ENCODE measurements at regions not wholly inside any gene's neighbourhood (a gene's known extent, or its start where the extent isn't known, plus 50 kb on each side); places are given as distances from the start of the nearest gene placed in this dataset.
"Not testable (repeated sequence)": the region's sequence is repeated elsewhere in the genome, so short reads cannot be mapped to it uniquely, and the experiment has no call there.

GRCh38 chr21:14687268-14687625, 141.1 kb upstream of the SAMSN1 start:
- H3K4me3 Mint-ChIP-seq, result no peak overlapping the region
- H3K27me3 Mint-ChIP-seq, result no peaks in the 10 kb centered on the region
- no peak overlapping the region for H3K27ac Mint-ChIP-seq
- DNase-seq, result no peak
- peaks cover 51% of the 10 kb centered on the region for H3K4me1 Mint-ChIP-seq
- H3K36me3 Mint-ChIP-seq, result peaks cover 17% of the 10 kb centered on the region
- peaks cover 16% of the 10 kb centered on the region for H3K9me3 Mint-ChIP-seq

GRCh38 chr21:14686466-14687267, 140.6 kb upstream of the SAMSN1 start:
- Mint-ChIP-seq H3K27ac (no peak overlapping the region), H3K27me3 (no peaks in the 10 kb centered on the region), H3K9me3 (peaks cover 16% of the 10 kb centered on the region), H3K4me1 (peaks cover 46% of the 10 kb centered on the region), H3K36me3 (peaks cover 17% of the 10 kb centered on the region), H3K4me3 (no peak overlapping the region)
- DNase-seq, result no peak

- H3K27ac Mint-ChIP-seq, result no peak overlapping the region
- peaks cover 3% of the 10 kb centered on the region for H3K27me3 Mint-ChIP-seq
Observed at GRCh38 chr21:14685568-14685967, 139.5 kb upstream of the SAMSN1 start.

DNA sequence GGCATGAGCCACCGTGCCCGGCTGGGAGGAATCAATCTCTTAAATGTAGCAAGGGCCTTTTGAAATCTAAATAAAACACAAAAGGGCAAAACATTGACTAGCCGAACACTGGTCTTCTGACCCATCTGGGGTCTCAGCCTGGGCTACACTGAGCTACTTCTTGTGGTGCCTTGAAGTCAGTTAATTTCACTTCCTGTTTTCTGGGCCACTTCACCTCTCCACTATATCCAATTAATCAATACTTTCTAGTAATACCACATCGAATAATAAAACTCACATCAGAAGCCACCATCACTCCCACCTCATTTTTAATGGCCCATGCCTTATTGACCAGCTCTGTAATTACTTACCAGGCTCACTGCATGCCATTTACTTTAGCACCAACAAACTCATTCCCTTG, 138.0 kb upstream of the SAMSN1 start:
- Mint-ChIP-seq H3K27ac (no peak overlapping the region), H3K9me3 (peaks cover 7% of the 10 kb centered on the region), H3K36me3 (peaks cover 6% of the 10 kb centered on the region), H3K4me1 (peaks cover 47% of the 10 kb centered on the region), H3K27me3 (peaks cover 3% of the 10 kb centered on the region), H3K4me3 (no peak overlapping the region)
- no peak for DNase-seq

More at GRCh38 chr21:14685568-14685967, 139.5 kb upstream of the SAMSN1 start:
- peaks cover 13% of the 10 kb centered on the region for H3K36me3 Mint-ChIP-seq
- H3K4me1 Mint-ChIP-seq, result peaks cover 42% of the 10 kb centered on the region
- H3K4me3 Mint-ChIP-seq, result no peak overlapping the region
- H3K9me3 Mint-ChIP-seq, result peaks cover 13% of the 10 kb centered on the region
- DNase-seq, result no peak

DNA sequence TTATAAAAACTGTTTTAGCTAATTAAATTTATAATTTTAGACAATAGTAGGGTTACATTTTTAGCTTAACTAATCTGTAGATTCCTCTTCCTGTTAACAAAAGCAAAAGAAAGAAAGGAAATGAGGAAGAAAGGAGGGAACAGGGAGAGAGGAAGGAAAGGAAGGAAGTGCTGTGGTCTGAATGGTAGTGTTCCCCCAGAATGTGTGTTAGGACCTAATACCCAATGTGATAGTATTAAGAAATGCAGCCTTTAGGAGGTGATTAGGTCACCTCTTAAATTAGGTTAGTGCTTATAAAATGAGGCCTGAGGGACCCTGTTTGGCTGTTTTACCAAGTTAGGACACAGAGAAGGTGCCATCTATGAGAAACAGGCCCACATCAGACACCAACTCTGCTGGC, 136.9 kb upstream of the SAMSN1 start:
- Mint-ChIP-seq H3K4me1 (peaks cover 40% of the 10 kb centered on the region), H3K27ac (no peak overlapping the region), H3K27me3 (peaks cover 3% of the 10 kb centered on the region), H3K4me3 (no peak overlapping the region), H3K9me3 (peaks cover 6% of the 10 kb centered on the region), H3K36me3 (peaks cover 5% of the 10 kb centered on the region)
- no peak for DNase-seq

DNA sequence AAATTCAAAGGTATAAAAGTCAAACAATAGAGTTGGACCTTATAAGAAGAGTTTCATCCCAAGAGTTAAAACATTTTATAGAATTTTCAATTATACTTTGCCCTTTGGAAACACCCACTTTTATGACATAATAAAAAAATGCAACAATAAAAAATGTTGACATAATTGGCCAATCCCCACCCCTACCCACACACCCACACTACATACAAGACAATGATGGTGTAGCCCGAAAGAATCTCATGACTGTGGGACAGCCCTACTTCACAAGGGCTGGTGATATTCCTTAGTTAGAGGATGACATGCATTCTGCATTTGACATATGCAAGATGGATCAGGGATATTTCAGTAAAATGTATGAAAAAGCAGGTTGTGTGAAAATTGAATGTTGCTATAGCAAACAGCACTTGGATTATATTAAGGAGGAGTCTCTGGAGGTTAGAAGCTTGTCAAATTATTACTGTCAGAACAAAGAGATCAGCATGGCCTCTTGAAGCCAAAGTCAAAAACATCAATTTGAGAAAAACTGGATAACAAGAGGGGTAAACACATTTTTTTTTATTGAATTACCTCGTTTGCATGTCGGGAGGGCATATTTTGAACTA, 133.0 kb upstream of the SAMSN1 start:
- peaks cover 23% of the 10 kb centered on the region for H3K36me3 Mint-ChIP-seq
- H3K4me3 Mint-ChIP-seq, result no peak overlapping the region
- H3K27me3 Mint-ChIP-seq, result peaks cover 3% of the 10 kb centered on the region
- peaks cover 34% of the 10 kb centered on the region for H3K4me1 Mint-ChIP-seq
- peaks cover 17% of the 10 kb centered on the region for H3K9me3 Mint-ChIP-seq
- H3K27ac Mint-ChIP-seq, result no peak overlapping the region
- no peak for DNase-seq

- DNase-seq, result no peak
- Mint-ChIP-seq H3K9me3 (peaks cover 17% of the 10 kb centered on the region), H3K27ac (peak overlapping the region; percentile 14), H3K4me1 (peaks cover 35% of the 10 kb centered on the region), H3K27me3 (peaks cover 3% of the 10 kb centered on the region), H3K4me3 (no peak overlapping the region), H3K36me3 (peaks cover 23% of the 10 kb centered on the region)
Observed at GRCh38 chr21:14677639-14678179, 131.6 kb upstream of the SAMSN1 start.

DNA sequence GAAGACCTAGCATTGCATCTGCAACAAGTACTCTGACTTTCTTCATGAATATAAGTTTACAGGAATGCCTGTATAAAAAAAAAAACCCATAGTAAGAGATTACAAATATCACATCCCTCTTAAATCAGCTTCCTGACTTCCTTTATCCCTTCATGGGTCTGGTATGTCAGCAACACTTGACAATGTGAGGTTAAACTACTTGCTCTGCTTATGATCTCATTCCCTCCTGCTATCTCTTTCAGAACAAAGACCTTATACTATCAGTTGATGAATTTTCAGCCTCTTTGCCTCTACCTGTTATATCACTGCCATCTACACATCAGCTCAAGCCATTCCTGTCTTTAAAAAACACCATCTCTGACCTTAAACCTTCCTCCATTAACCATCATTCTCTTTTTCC, 130.9 kb upstream of the SAMSN1 start:
- H3K27ac Mint-ChIP-seq, result peak overlapping the region; percentile 94
- peaks cover 23% of the 10 kb centered on the region for H3K36me3 Mint-ChIP-seq
- no peak for DNase-seq
- H3K9me3 Mint-ChIP-seq, result peaks cover 17% of the 10 kb centered on the region
- peaks cover 3% of the 10 kb centered on the region for H3K27me3 Mint-ChIP-seq
- peaks cover 35% of the 10 kb centered on the region for H3K4me1 Mint-ChIP-seq
- no peak overlapping the region for H3K4me3 Mint-ChIP-seq

- Mint-ChIP-seq H3K27me3 (no peaks in the 10 kb centered on the region), H3K4me1 (peaks cover 33% of the 10 kb centered on the region), H3K9me3 (peaks cover 17% of the 10 kb centered on the region), H3K36me3 (peaks cover 23% of the 10 kb centered on the region), H3K4me3 (peak overlapping the region; percentile 51), H3K27ac (peak overlapping the region; percentile 94)
- DNase-seq, result no peak
Observed at GRCh38 chr21:14675774-14676530, 129.8 kb upstream of the SAMSN1 start.

GRCh38 chr21:14673649-14674048, 127.5 kb upstream of the SAMSN1 start:
- peaks cover 25% of the 10 kb centered on the region for H3K4me1 Mint-ChIP-seq
- no peaks in the 10 kb centered on the region for H3K27me3 Mint-ChIP-seq
- DNase-seq, result no peak
- H3K9me3 Mint-ChIP-seq, result peaks cover 20% of the 10 kb centered on the region
- H3K4me3 Mint-ChIP-seq, result no peak overlapping the region
- H3K27ac Mint-ChIP-seq, result no peak overlapping the region
- H3K36me3 Mint-ChIP-seq, result peaks cover 21% of the 10 kb centered on the region

DNA sequence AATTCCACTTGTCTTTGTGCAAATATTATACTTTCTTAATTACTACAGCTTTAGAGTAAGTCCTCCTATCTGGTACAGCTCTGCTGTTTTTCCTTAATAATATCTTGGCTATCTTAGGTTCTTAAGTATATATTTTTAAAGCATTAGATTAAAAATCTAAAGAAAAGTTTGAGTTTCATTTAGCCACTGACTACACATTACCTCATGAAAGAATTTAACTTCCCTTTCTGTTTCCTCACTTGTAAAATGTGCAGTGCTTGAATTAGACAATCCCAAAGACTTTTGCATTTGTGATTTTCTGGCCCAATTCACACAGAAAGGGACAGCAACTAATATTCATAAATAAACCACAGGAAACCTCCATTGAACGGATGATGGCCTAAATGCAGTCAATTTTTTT, 126.4 kb upstream of the SAMSN1 start:
- DNase-seq, result no peak
- Mint-ChIP-seq H3K27ac (no peak overlapping the region), H3K9me3 (peaks cover 15% of the 10 kb centered on the region), H3K4me1 (peaks cover 21% of the 10 kb centered on the region), H3K27me3 (no peaks in the 10 kb centered on the region), H3K4me3 (no peak overlapping the region), H3K36me3 (peaks cover 12% of the 10 kb centered on the region)

- H3K9me3 Mint-ChIP-seq, result peaks cover 8% of the 10 kb centered on the region
- peaks cover 9% of the 10 kb centered on the region for H3K4me1 Mint-ChIP-seq
- no peaks in the 10 kb centered on the region for H3K27me3 Mint-ChIP-seq
- no peaks in the 10 kb centered on the region for H3K36me3 Mint-ChIP-seq
- no peak overlapping the region for H3K4me3 Mint-ChIP-seq
- H3K27ac Mint-ChIP-seq, result no peak overlapping the region
- DNase-seq, result no peak
Observed at GRCh38 chr21:14670409-14670808, 124.3 kb upstream of the SAMSN1 start.

DNA sequence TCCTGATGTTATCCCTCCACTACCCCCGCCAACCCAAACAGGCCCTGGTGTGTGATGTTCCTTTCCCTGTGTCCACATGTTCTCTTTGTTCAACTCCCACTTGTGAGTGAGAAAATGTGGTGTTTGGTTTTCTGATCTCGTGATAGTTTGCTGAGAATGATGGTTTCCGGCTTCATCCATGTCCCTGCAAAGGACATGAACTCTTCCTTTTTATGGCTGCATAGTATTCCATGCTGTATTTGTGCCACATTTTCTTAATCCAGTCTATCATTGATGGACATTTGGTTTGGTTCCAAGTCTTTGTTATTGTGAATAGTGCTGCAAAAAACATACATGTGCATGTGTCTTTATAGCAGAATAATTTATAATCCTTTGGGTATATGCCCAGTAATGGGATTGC, 123.0 kb upstream of the SAMSN1 start:
- not testable (repeated sequence) for H3K36me3 Mint-ChIP-seq, H3K9me3 Mint-ChIP-seq, H3K4me1 Mint-ChIP-seq, DNase-seq, H3K27ac Mint-ChIP-seq, H3K27me3 Mint-ChIP-seq, H3K4me3 Mint-ChIP-seq

GRCh38 chr21:14657241-14658008, 111.3 kb upstream of the SAMSN1 start:
- Mint-ChIP-seq H3K4me3 (no peak overlapping the region), H3K4me1 (no peaks in the 10 kb centered on the region)

More at GRCh38 chr21:14657241-14658008, 111.3 kb upstream of the SAMSN1 start:
- Mint-ChIP-seq H3K27ac (no peak overlapping the region), H3K36me3 (no peaks in the 10 kb centered on the region), H3K9me3 (peaks cover 4% of the 10 kb centered on the region), H3K27me3 (no peaks in the 10 kb centered on the region)
- DNase-seq, result no peak
